ENCODE measurements at regions not wholly inside any gene's neighbourhood (a gene's known extent, or its start where the extent isn't known, plus 50 kb on each side); places are given as distances from the start of the nearest gene placed in this dataset.

DNA sequence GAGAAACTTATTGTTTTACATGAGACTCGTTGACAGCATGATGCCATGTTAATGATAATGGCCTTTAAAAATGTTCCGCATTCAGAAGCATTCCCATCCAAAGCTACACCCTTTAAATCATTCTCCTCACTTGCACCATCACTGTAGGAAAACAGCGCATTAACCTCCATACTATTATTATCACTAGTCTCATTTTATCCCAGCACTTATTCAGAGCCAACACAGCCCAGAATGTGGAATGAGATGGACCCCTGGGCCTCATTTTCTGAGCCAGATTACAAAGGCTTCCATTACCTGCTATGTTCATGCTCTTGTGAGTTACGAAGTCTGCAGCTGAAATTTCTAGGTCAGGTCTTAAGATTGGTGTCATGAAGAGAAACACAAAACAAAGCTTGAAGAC, 159.4 kb downstream of the HS3ST3A1 start:
- Histone ChIP-seq H3K36me3 (ENCODE audit: control insufficient read depth in 2 of 3, insufficient read depth in 3 of 3, low read length in 3 of 3) (no peaks in the 10 kb centered on the region), H3K4me1 (ENCODE audit: control insufficient read depth in 2 of 2, insufficient read depth in 2 of 2, low read length in 2 of 2) (no peaks in the 10 kb centered on the region), H3K27ac (ENCODE audit: low read depth, low read length) (no peak overlapping the region), H3K27me3 (ENCODE audit: control insufficient read depth in 2 of 2, insufficient read depth in 2 of 2, low read length in 2 of 2) (no peaks in the 10 kb centered on the region), H3K9me3 (ENCODE audit: control insufficient read depth in 2 of 3, low read length in 3 of 3) (no peaks in the 10 kb centered on the region), H3K4me3 (ENCODE audit: low read length) (no peak overlapping the region)
- H3K36me3 Mint-ChIP-seq: no peaks in the 10 kb centered on the region
- peaks cover 0 to 6% (median 0%) of the 10 kb centered on the region in 11 donors for H3K9me3 Mint-ChIP-seq
- no peaks in the 10 kb centered on the region for H3K4me1 Mint-ChIP-seq
- intact Hi-C loops (cut with micrococcal nuclease): no loop called here
- DNase-seq: no peak
- H3K27ac Mint-ChIP-seq: no peak overlapping the region
- no peak overlapping the region for H3K4me3 Mint-ChIP-seq
- peaks cover 0 to 11% (median 7%) of the 10 kb centered on the region in 5 donors for H3K27me3 Mint-ChIP-seq
- CTCF ChIA-PET: no interaction called here
- ATAC-seq: no peak
- POLR2A ChIA-PET: no interaction called here

GRCh38 chr17:13441873-13442272, 159.9 kb downstream of the HS3ST3A1 start:
- Histone ChIP-seq H3K36me3 (ENCODE audit: control insufficient read depth in 2 of 3, insufficient read depth in 3 of 3, low read length in 3 of 3) (no peaks in the 10 kb centered on the region), H3K27ac (ENCODE audit: low read depth, low read length) (no peak overlapping the region), H3K9me3 (ENCODE audit: control insufficient read depth in 2 of 3, low read length in 3 of 3) (no peaks in the 10 kb centered on the region), H3K27me3 (ENCODE audit: control insufficient read depth in 2 of 2, insufficient read depth in 2 of 2, low read length in 2 of 2) (no peaks in the 10 kb centered on the region), H3K4me3 (ENCODE audit: low read length) (no peak overlapping the region), H3K4me1 (ENCODE audit: control insufficient read depth in 2 of 2, insufficient read depth in 2 of 2, low read length in 2 of 2) (no peaks in the 10 kb centered on the region)
- Mint-ChIP-seq H3K27ac (no peak overlapping the region), H3K4me1 (no peaks in the 10 kb centered on the region), H3K27me3 (peaks cover 0 to 15% (median 7%) of the 10 kb centered on the region in 5 donors), H3K4me3 (no peak overlapping the region), H3K36me3 (no peaks in the 10 kb centered on the region), H3K9me3 (peaks cover 0 to 6% (median 0%) of the 10 kb centered on the region in 11 donors)
- ATAC-seq (no peak), DNase-seq (no peak)
- CTCF ChIA-PET: no interaction called here
- intact Hi-C loops (cut with micrococcal nuclease): no loop called here
- POLR2A ChIA-PET: no interaction called here

- Histone ChIP-seq H3K36me3 (ENCODE audit: control insufficient read depth in 2 of 3, insufficient read depth in 3 of 3, low read length in 3 of 3) (no peaks in the 10 kb centered on the region), H3K27me3 (ENCODE audit: control insufficient read depth in 2 of 2, insufficient read depth in 2 of 2, low read length in 2 of 2) (no peaks in the 10 kb centered on the region), H3K4me3 (ENCODE audit: low read length) (no peak overlapping the region), H3K9me3 (ENCODE audit: control insufficient read depth in 2 of 3, low read length in 3 of 3) (no peaks in the 10 kb centered on the region), H3K4me1 (ENCODE audit: control insufficient read depth in 2 of 2, insufficient read depth in 2 of 2, low read length in 2 of 2) (no peaks in the 10 kb centered on the region), H3K27ac (ENCODE audit: low read depth, low read length) (no peak overlapping the region)
- ChIA-PET POLR2A (no interaction called here), CTCF (no interaction called here)
- intact Hi-C loops (cut with micrococcal nuclease): no loop called here
- H3K27ac Mint-ChIP-seq: no peak overlapping the region
- H3K27me3 Mint-ChIP-seq: peaks cover 0 to 21% (median 0%) of the 10 kb centered on the region in 5 donors
- H3K9me3 Mint-ChIP-seq: peaks cover 0 to 11% (median 2%) of the 10 kb centered on the region in 11 donors
- no peaks in the 10 kb centered on the region for H3K4me1 Mint-ChIP-seq
- DNase-seq: no peak
- no peak overlapping the region for H3K4me3 Mint-ChIP-seq
- H3K36me3 Mint-ChIP-seq: no peaks in the 10 kb centered on the region
- no peak for ATAC-seq
Observed at GRCh38 chr17:13437966-13438779, 163.6 kb downstream of the HS3ST3A1 start.

DNA sequence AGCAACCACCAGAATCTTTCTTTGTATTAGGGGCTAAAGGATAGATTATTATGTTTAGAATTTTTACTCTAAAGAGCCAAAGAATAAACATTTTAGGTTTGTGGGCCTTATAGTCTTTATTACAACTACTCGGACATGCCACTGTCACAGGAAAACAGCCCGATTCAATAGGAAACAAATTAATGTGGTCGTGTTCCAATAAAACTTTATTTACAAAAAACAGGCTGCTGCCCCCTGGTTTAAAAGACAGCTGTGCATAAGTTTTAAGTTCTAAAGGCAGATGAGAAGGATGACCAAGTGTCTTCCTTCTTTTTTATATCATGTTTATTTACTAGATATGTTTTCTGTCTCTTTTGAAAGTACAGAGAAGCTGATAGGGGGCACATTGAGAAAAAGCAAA, 166.5 kb downstream of the HS3ST3A1 start:
- H3K27ac ChIP-seq (ENCODE audit: low read depth, low read length): no peak overlapping the region
- H3K4me3 ChIP-seq (ENCODE audit: low read length): no peak overlapping the region
- no peak for ATAC-seq
- no peaks in the 10 kb centered on the region for H3K4me1 Mint-ChIP-seq
- H3K9me3 Mint-ChIP-seq: peaks cover 0 to 19% (median 5%) of the 10 kb centered on the region in 11 donors
- H3K27me3 ChIP-seq (ENCODE audit: control insufficient read depth in 2 of 2, insufficient read depth in 2 of 2, low read length in 2 of 2): no peaks in the 10 kb centered on the region
- H3K4me1 ChIP-seq (ENCODE audit: control insufficient read depth in 2 of 2, insufficient read depth in 2 of 2, low read length in 2 of 2): no peaks in the 10 kb centered on the region
- H3K9me3 ChIP-seq (ENCODE audit: control insufficient read depth in 2 of 3, low read length in 3 of 3): no peaks in the 10 kb centered on the region
- no peaks in the 10 kb centered on the region for H3K36me3 ChIP-seq (ENCODE audit: control insufficient read depth in 2 of 3, insufficient read depth in 3 of 3, low read length in 3 of 3)
- ChIA-PET POLR2A (no interaction called here), CTCF (no interaction called here)
- no peaks in the 10 kb centered on the region for H3K36me3 Mint-ChIP-seq
- no peak overlapping the region for H3K27ac Mint-ChIP-seq
- no peak for DNase-seq
- H3K27me3 Mint-ChIP-seq: peaks cover 0 to 13% (median 0%) of the 10 kb centered on the region in 5 donors
- no peak overlapping the region for H3K4me3 Mint-ChIP-seq
- intact Hi-C loops (cut with micrococcal nuclease): no loop called here

DNA sequence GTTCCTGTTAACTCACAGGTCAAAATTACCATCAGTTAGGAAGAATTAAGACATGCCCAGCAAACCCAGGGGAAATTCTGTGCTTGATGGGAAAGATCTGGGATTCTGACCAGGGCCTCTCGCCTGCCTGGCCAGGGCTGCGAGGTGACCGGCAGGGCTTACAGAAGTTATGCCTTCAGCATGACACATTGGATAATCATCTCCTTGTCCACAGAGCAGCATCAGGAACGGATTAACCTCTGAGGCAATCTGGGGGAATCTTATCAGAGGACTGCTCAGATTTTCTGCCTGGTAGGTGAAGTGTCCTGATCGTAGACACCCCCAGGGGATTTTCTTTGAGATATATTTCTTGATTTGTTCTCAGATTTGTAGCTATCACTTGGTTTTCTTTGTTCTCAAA, 172.5 kb downstream of the HS3ST3A1 start:
- no peak for DNase-seq
- CTCF ChIA-PET: no interaction called here
- peaks cover 0 to 12% (median 3%) of the 10 kb centered on the region in 11 donors for H3K9me3 Mint-ChIP-seq

DNA sequence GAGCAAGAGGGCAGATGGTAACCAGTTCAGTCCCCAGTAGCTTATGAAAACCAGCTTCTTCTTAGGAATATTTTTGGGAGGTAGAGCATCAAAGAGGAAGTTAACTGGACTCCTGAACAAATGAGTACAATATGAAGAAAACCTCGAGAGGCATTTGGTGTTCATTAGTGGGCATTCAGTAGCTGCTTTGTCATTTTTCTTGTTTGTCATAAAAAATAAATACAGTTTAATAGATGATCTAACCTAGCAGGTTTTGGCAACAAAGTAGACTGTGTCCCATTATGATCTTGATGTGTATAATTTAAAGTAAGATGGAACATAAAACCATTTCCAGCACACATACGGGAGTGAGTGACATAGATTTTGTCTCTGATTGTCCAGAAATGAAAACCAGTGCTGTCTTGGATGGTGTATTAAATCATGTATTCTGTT, 173.1 kb downstream of the HS3ST3A1 start:
- Mint-ChIP-seq H3K4me3 (no peak overlapping the region), H3K9me3 (peaks cover 0 to 9% (median 0%) of the 10 kb centered on the region in 11 donors), H3K27ac (no peak overlapping the region), H3K27me3 (no peaks in the 10 kb centered on the region), H3K36me3 (no peaks in the 10 kb centered on the region), H3K4me1 (no peaks in the 10 kb centered on the region)
- no peak for DNase-seq
- Histone ChIP-seq H3K27ac (ENCODE audit: low read depth, low read length) (no peak overlapping the region), H3K36me3 (ENCODE audit: control insufficient read depth in 2 of 3, insufficient read depth in 3 of 3, low read length in 3 of 3) (no peaks in the 10 kb centered on the region), H3K27me3 (ENCODE audit: control insufficient read depth in 2 of 2, insufficient read depth in 2 of 2, low read length in 2 of 2) (no peaks in the 10 kb centered on the region), H3K4me3 (ENCODE audit: low read length) (no peak overlapping the region), H3K9me3 (ENCODE audit: control insufficient read depth in 2 of 3, low read length in 3 of 3) (no peaks in the 10 kb centered on the region), H3K4me1 (ENCODE audit: control insufficient read depth in 2 of 2, insufficient read depth in 2 of 2, low read length in 2 of 2) (no peaks in the 10 kb centered on the region)
- intact Hi-C loops (cut with micrococcal nuclease): no loop called here
- ChIA-PET CTCF (no interaction called here), POLR2A (no interaction called here)
- ATAC-seq: no peak

More for the DNA sequence above, 172.5 kb downstream of the HS3ST3A1 start:
- Mint-ChIP-seq H3K36me3 (no peaks in the 10 kb centered on the region), H3K4me1 (no peaks in the 10 kb centered on the region), H3K4me3 (no peak overlapping the region), H3K27ac (no peak overlapping the region), H3K27me3 (no peaks in the 10 kb centered on the region)
- Histone ChIP-seq H3K4me1 (ENCODE audit: control insufficient read depth in 2 of 2, insufficient read depth in 2 of 2, low read length in 2 of 2) (no peaks in the 10 kb centered on the region), H3K4me3 (ENCODE audit: low read length) (no peak overlapping the region), H3K27ac (ENCODE audit: low read depth, low read length) (no peak overlapping the region), H3K36me3 (ENCODE audit: control insufficient read depth in 2 of 3, insufficient read depth in 3 of 3, low read length in 3 of 3) (no peaks in the 10 kb centered on the region), H3K9me3 (ENCODE audit: control insufficient read depth in 2 of 3, low read length in 3 of 3) (no peaks in the 10 kb centered on the region), H3K27me3 (ENCODE audit: control insufficient read depth in 2 of 2, insufficient read depth in 2 of 2, low read length in 2 of 2) (no peaks in the 10 kb centered on the region)
- intact Hi-C loops (cut with micrococcal nuclease): no loop called here
- POLR2A ChIA-PET: no interaction called here
- ATAC-seq: no peak

DNA sequence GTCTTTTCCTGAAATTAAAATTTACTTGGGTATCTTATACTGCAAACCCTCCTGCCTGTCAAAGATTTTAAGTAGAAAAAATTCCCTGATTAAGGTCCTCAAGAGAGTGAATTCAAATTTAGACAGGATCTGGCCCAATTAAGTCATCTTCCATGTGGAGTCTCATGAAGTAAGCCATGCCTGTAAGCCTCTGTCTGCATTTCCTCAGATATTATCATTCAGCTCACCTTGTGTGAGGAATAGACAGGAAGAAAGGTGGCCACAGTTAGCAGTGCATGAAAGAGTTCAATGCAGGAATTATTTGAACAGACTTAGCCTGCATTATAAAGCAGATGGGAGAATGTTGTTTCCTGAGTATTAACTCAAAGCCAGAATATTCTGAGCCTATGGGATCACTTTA, 174.7 kb downstream of the HS3ST3A1 start:
- H3K27ac Mint-ChIP-seq: no peak overlapping the region
- H3K4me1 Mint-ChIP-seq: no peaks in the 10 kb centered on the region
- H3K36me3 Mint-ChIP-seq: no peaks in the 10 kb centered on the region
- no peak for DNase-seq
- Histone ChIP-seq H3K27me3 (ENCODE audit: control insufficient read depth in 2 of 2, insufficient read depth in 2 of 2, low read length in 2 of 2) (no peaks in the 10 kb centered on the region), H3K36me3 (ENCODE audit: control insufficient read depth in 2 of 3, insufficient read depth in 3 of 3, low read length in 3 of 3) (no peaks in the 10 kb centered on the region), H3K27ac (ENCODE audit: low read depth, low read length) (no peak overlapping the region), H3K4me1 (ENCODE audit: control insufficient read depth in 2 of 2, insufficient read depth in 2 of 2, low read length in 2 of 2) (no peaks in the 10 kb centered on the region), H3K9me3 (ENCODE audit: control insufficient read depth in 2 of 3, low read length in 3 of 3) (no peaks in the 10 kb centered on the region), H3K4me3 (ENCODE audit: low read length) (no peak overlapping the region)
- ChIA-PET CTCF (no interaction called here), POLR2A (no interaction called here)
- H3K4me3 Mint-ChIP-seq: no peak overlapping the region
- intact Hi-C loops (cut with micrococcal nuclease): no loop called here
- H3K9me3 Mint-ChIP-seq: peaks cover 0 to under 1% (median 0%) of the 10 kb centered on the region in 11 donors
- ATAC-seq: no peak
- peaks cover 0 to 2% (median 0%) of the 10 kb centered on the region in 5 donors for H3K27me3 Mint-ChIP-seq

Data from naive thymus-derived CD4-positive, alpha-beta T cell (primary cell).